HG02981 (cell line): ENCODE measurements at regions not wholly inside any gene's neighbourhood (a gene's known extent, or its start where the extent isn't known, plus 50 kb on each side); places are given as distances from the start of the nearest gene placed in this dataset.
A peak's percentile ranks its signal among the peaks of the same experiment; 100 is the strongest.

Experiments
- ATAC-seq: cut with Tn5 transposase; IDR thresholded peaks from one replicate; pipeline ENCODE4 v1.9.1; 2021; ENCODE audit warnings: mild to moderate bottlenecking, moderate library complexity; ENCODE audit not compliant: unreplicated experiment

DNA sequence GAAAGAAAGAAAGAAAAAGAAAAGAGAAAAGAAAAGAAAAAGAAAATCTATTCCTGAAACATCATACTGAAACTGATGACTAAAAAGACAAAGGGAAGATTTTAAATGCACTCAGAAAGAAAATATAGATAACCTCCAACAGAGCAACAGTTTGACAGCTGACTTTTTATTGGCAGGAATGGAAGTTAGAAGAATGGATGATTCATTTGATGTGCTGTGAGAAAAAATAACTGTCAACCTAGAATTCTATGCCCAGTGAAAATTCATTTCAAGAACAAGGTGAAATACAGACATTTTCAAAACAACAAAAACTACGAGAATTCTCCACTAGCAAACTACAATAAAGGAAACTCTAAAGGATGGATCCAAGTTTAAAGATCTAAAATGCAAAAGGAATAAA is 50.5 kb upstream of the HSPA12A start:
- no peak for ATAC-seq

DNA sequence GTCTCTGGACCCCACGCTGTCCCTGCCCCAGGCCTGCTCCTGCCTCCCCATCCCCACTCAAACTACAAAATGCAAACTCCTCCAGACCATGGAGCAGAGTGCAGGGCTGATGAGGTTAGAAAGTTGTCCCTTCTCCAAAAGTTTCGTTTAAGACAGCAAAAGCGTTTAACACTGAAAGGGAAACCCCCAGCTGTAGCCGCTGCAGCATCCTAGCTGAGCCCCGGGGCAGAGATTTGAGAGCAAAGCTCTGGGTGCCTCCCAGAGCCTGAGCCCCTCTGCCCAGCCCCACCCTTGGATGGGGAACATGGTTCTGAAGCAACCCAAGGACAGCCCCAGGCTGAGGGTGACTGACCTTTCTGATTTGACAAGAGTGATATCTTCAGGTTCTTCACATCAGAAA is 52.8 kb upstream of the ENO4 start:
- ATAC-seq = no peak

DNA sequence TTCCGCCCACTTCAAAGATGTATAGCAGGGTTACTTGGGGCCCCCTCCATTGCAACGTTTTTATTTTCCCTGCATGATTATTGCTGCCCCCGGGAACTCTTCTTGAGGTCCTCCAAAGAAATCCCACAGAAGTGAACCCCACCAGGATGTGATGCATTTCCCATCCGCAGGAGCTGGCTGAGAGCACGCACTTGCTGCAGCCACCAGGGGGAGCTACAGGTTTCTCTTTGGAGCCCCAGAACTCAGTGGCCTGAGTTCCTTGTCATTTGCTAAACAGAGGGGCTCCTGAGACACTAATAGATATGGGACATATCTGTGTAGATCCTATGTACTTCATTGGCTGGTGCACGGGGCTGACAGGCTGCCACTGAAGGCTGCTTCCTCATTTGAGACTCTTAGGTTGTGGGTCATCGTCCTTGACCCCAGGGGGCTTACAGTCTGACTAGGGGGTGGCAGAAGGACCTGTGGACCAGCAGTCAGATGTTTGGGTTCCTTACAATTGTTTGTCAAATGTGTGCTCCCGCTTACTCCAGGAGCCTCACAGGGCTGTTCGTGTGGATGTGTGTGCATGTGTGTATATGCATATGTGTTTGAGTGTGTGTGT is 52.3 kb upstream of the ENO4 start:
- peak; percentile 79 for ATAC-seq

DNA sequence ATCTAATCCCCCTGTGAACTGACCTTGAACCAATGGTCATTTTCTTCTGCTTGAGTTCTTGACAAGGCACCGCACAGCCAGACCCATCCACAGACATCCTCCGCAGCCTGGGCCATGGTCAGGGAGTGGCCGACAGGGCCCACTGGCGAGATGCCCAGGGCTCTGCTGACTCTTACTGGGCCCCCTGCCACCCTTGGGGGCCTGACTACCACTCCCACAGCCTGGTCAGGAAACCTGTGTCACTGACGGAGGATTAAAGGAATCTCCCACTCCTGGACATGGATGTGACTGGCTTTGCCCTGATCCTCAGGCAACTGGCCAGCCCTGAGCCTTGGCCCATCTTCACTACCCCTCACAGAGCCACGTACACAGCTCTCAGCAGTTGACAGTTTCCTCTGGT is 50.4 kb upstream of the ENO4 start:
- ATAC-seq = no peak
